A549 (cell line): ENCODE measurements at regions not wholly inside any gene's neighbourhood (a gene's known extent, or its start where the extent isn't known, plus 50 kb on each side); places are given as distances from the start of the nearest gene placed in this dataset.

Source experiments
- ATAC-seq, 2 experiments: fragments of 200-7000 bp in 1 of 2; fragments of >200 bp in 1 of 2; cut with Nextera tagmentation in 1 of 2; cut with Tn5 transposase in 1 of 2; 3 replicates each; pipeline versions ENCODE4 v1.8.0 to v1.9.1; 2018 to 2020; ENCODE audit warnings: mild to moderate bottlenecking in 1 of 2, moderate library complexity in 1 of 2
- CTCF ChIA-PET: fragments of 300-600 bp; sonication (Branson Sonifier 250); formaldehyde crosslinking; extraction: SDS; loops from one replicate; lab custom pipeline; 2021; ENCODE audit warnings: antibody characterized with exemption, inconsistent platforms; lab: Yijun Ruan, JAX
- POLR2A ChIA-PET: fragments of 350-600 bp; formaldehyde crosslinking; extraction: SDS; loops from one replicate; lab custom pipeline; 2021; ENCODE audit warnings: antibody characterized with exemption, inconsistent platforms; lab: Yijun Ruan, JAX
- DNase-seq, 2 experiments: peaks; one replicate each; pipeline versions ENCODE4 v3.0.0 to v3.0.0-alpha.2; 2011 to 2016; ENCODE audit warnings: low read depth in 1 of 2, low spot score in 1 of 2
- FAIRE-seq: peaks from 2 replicates; lab custom pipeline; 2011; peaks lifted over from hg19 to GRCh38; lab: Jason Lieb, UNC
- H3K27ac ChIP-seq, 2 experiments: fragments of >200 bp; sonication (Bioruptor Twin); formaldehyde crosslinking; 3 replicates each; pipeline ENCODE4 v1.5.1; 2016 to 2017
- H3K4me1 ChIP-seq: fragments of >200 bp; sonication (Bioruptor Twin); formaldehyde crosslinking; 3 replicates; pipeline ENCODE4 v1.6.1; 2016
- H3K4me2 ChIP-seq: fragments of >200 bp; sonication (Bioruptor Twin); formaldehyde crosslinking; 3 replicates; pipeline ENCODE4 v1.6.1; 2016
- H3K4me3 ChIP-seq: fragments of >200 bp; sonication (Bioruptor Twin); formaldehyde crosslinking; 3 replicates; pipeline ENCODE4 v1.5.1; 2016
- H3K9me3 ChIP-seq: fragments of >200 bp; sonication (Bioruptor Twin); formaldehyde crosslinking; 3 replicates; pipeline ENCODE4 v1.6.1; 2016
- CBX2 ChIP-seq: fragments of 200-600 bp; sonication (generic); IDR thresholded peaks from 2 replicates; pipeline ENCODE4 v1.6.1; 2016; ENCODE audit warnings: low read depth, mild to moderate bottlenecking, borderline replicate concordance
- CEBPB ChIP-seq, 2 experiments: fragments of >200 bp in 1 of 2; sonication (Bioruptor Twin) in 1 of 2; formaldehyde crosslinking in 1 of 2; IDR thresholded peaks; 2 replicates each; pipeline ENCODE4 v1.6.1; 2012 to 2016
- CHD2 ChIP-seq: fragments of 150-350 bp; IDR thresholded peaks from 2 replicates; pipeline ENCODE4 v1.6.1; 2014; ENCODE audit warnings: low read length; ENCODE audit not compliant: partially characterized antibody
- FOSL2 ChIP-seq, 2 experiments: fragments of 450-650 bp in 1 of 2; fragments of >200 bp in 1 of 2; sonication (Bioruptor Twin) in 1 of 2; formaldehyde crosslinking; IDR thresholded peaks; 2 replicates each; pipeline versions ENCODE4 v1.5.0 to v1.6.1; 2016 to 2020; ENCODE audit warnings: mild to moderate bottlenecking in 1 of 2, moderate library complexity in 1 of 2
- HEYL ChIP-seq: fragments of 250-450 bp; sonication (Bioruptor Pico); IDR thresholded peaks from 2 replicates; pipeline ENCODE4 v1.8.0; 2021; ENCODE audit warnings: mild to moderate bottlenecking, moderate library complexity
- HOXA7 ChIP-seq: fragments of 250-450 bp; sonication (Bioruptor Pico); IDR thresholded peaks from 2 replicates; pipeline ENCODE4 v1.5.0; 2020; ENCODE audit warnings: mild to moderate bottlenecking, moderate library complexity
- KDM1A ChIP-seq: fragments of 200-600 bp; sonication (generic); IDR thresholded peaks from 2 replicates; pipeline ENCODE4 v1.6.1; 2016; ENCODE audit warnings: low read depth, mild to moderate bottlenecking
- RARB ChIP-seq: fragments of 250-450 bp; sonication (Bioruptor Pico); IDR thresholded peaks from 2 replicates; pipeline ENCODE4 v1.8.0; 2021; ENCODE audit warnings: mild to moderate bottlenecking, moderate library complexity
- ZFP36 ChIP-seq: fragments of 450-650 bp; IDR thresholded peaks from 2 replicates; pipeline ENCODE4 v1.6.1; 2014; ENCODE audit warnings: borderline replicate concordance; ENCODE audit not compliant: partially characterized antibody
- WGBS: methylation state at CpG from one replicate; pipeline ENCODE4 v1.1.6; 2017; ENCODE audit errors: missing lambda C conversion rate; 5-methylcytosine and 5-hydroxymethylcytosine counted together
- TF ChIP-seq, protein P1 (sequence below): IDR thresholded peaks from 2 replicates; pipeline ENCODE4 v1.6.1; 2012
- TF ChIP-seq, protein P2 (sequence below): fragments of 150-350 bp; IDR thresholded peaks from 2 replicates; pipeline ENCODE4 v1.6.1; 2014; ENCODE audit warnings: low read depth, mild to moderate bottlenecking, low read length
- TF ChIP-seq, protein P3 (sequence below): fragments of >200 bp; sonication (Bioruptor Twin); formaldehyde crosslinking; IDR thresholded peaks from 3 replicates; pipeline ENCODE4 v1.6.1; 2016
- TF ChIP-seq, protein P4 (sequence below): fragments of 250-450 bp; sonication (Bioruptor Pico); IDR thresholded peaks from 2 replicates; pipeline ENCODE4 v1.5.0; 2020; ENCODE audit warnings: low read depth, mild to moderate bottlenecking, moderate library complexity
- TF ChIP-seq, protein P5 (sequence below): fragments of 250-450 bp; sonication (Bioruptor Pico); IDR thresholded peaks from 2 replicates; pipeline ENCODE4 v1.5.0; 2021; ENCODE audit warnings: mild to moderate bottlenecking, moderate library complexity, borderline replicate concordance

DNA sequence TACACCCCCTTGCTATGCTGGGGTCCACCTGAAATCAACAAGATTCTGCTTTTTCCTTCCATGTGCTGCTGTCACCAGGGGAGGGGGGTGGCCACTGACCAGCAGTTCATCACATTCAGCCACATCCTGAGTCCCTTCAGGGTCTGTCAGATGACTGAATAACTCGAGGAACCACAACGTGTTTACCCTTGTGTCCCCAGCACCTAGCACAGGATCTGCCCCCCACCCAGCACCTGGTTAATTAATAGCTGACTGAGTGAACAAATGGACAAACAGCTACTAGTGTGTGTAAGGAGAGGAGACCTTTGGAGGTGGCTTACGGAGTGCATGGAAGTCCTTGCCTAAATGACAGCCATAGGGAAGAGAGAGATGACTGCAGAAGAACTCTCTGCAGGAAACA lies 119.5 kb upstream of the NCAM1 start:
- CTCF ChIA-PET: no interaction called here
- 0% methylated on average over 3 of the region's 3 CpGs for WGBS
- FAIRE-seq: no peak
- TF ChIP-seq RARB (CRISPR knock-in tag): no peak
- TF ChIP-seq CEBPB (IDR thresholded peaks at IDR 0.05): no peak
- TF ChIP-seq CBX2: no peak
- no peak for TF ChIP-seq HEYL (CRISPR knock-in tag)
- TF ChIP-seq KDM1A: no peak
- TF ChIP-seq, all 56 proteins: peak for 0
- Histone ChIP-seq H3K4me1 (no peaks in the 10 kb centered on the region), H3K4me2 (no peak overlapping the region), H3K9me3 (no peaks in the 10 kb centered on the region), H3K4me3 (no peak overlapping the region), H3K27ac (no peak overlapping the region)
- ATAC-seq (no peak), DNase-seq (no peak)
- POLR2A ChIA-PET: no interaction called here

DNA sequence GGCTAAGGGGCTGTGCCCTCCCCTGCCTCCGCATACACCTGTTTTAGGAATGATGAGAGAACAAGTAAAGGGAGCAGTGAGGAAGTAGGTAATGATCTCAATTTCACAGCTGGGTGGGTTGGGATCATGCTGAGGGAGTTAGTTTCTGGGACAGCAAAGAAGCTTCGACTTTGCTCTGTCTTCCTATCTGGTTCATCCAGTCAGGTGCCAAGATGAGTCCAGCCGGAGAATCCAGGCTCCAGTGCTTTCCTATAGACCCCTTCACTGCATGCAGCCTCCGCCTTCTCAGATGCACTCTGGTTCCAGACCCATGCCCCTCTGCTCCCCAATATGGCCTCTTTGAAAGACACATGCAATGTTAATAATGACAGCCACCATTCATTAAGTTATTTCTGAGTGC lies 119.1 kb upstream of the NCAM1 start:
- no peak for FAIRE-seq
- no peak for TF ChIP-seq FOSL2 (IDR thresholded peaks at IDR 0.05)
- TF ChIP-seq FOSL2 (CRISPR knock-in tag; IDR thresholded peaks at IDR 0.05): no peak
- no peak for TF ChIP-seq CBX2
- TF ChIP-seq, protein P1, sequence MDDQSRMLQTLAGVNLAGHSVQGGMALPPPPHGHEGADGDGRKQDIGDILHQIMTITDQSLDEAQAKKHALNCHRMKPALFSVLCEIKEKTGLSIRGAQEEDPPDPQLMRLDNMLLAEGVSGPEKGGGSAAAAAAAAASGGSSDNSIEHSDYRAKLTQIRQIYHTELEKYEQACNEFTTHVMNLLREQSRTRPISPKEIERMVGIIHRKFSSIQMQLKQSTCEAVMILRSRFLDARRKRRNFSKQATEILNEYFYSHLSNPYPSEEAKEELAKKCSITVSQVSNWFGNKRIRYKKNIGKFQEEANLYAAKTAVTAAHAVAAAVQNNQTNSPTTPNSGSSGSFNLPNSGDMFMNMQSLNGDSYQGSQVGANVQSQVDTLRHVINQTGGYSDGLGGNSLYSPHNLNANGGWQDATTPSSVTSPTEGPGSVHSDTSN: no peak
- TF ChIP-seq, protein P2, sequence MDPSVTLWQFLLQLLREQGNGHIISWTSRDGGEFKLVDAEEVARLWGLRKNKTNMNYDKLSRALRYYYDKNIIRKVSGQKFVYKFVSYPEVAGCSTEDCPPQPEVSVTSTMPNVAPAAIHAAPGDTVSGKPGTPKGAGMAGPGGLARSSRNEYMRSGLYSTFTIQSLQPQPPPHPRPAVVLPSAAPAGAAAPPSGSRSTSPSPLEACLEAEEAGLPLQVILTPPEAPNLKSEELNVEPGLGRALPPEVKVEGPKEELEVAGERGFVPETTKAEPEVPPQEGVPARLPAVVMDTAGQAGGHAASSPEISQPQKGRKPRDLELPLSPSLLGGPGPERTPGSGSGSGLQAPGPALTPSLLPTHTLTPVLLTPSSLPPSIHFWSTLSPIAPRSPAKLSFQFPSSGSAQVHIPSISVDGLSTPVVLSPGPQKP: no peak
- TF ChIP-seq, protein P3, sequence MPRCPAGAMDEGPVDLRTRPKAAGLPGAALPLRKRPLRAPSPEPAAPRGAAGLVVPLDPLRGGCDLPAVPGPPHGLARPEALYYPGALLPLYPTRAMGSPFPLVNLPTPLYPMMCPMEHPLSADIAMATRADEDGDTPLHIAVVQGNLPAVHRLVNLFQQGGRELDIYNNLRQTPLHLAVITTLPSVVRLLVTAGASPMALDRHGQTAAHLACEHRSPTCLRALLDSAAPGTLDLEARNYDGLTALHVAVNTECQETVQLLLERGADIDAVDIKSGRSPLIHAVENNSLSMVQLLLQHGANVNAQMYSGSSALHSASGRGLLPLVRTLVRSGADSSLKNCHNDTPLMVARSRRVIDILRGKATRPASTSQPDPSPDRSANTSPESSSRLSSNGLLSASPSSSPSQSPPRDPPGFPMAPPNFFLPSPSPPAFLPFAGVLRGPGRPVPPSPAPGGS: no peak
- TF ChIP-seq CEBPB (IDR thresholded peaks at IDR 0.05): no peak
- TF ChIP-seq, protein P4, sequence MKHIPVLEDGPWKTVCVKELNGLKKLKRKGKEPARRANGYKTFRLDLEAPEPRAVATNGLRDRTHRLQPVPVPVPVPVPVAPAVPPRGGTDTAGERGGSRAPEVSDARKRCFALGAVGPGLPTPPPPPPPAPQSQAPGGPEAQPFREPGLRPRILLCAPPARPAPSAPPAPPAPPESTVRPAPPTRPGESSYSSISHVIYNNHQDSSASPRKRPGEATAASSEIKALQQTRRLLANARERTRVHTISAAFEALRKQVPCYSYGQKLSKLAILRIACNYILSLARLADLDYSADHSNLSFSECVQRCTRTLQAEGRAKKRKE (CRISPR knock-in tag): no peak
- TF ChIP-seq HOXA7: no peak
- TF ChIP-seq, protein P5, sequence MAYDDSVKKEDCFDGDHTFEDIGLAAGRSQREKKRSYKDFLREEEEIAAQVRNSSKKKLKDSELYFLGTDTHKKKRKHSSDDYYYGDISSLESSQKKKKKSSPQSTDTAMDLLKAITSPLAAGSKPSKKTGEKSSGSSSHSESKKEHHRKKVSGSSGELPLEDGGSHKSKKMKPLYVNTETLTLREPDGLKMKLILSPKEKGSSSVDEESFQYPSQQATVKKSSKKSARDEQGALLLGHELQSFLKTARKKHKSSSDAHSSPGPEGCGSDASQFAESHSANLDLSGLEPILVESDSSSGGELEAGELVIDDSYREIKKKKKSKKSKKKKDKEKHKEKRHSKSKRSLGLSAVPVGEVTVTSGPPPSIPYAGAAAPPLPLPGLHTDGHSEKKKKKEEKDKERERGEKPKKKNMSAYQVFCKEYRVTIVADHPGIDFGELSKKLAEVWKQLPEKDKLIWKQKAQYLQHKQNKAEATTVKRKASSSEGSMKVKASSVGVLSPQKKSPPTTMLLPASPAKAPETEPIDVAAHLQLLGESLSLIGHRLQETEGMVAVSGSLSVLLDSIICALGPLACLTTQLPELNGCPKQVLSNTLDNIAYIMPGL (CRISPR knock-in tag): no peak
- TF ChIP-seq ZFP36: no peak
- no peak for TF ChIP-seq CHD2
- TF ChIP-seq, all 56 proteins: peak for 0
- CTCF ChIA-PET: no interaction called here

DNA sequence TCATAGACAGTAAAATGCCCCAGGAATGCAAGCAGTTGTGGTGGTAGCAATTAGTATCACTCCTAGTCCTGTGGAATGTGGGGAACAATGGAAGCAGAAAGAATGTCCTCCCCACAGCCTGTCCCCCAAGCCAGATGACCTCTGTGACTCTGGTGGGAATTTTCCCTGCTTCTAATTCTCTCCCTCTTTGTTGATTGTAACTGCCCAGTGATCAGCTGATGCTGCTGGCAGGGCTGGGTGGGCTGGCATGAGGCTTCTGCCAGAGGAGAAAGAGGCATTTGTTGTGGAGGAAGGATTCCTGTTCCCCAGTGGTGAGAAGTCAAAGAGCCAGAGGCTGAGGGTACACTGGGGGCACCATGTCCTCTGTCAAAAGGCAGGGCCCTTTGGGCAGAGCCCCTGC lies 116.7 kb upstream of the NCAM1 start:
- H3K4me3 ChIP-seq: no peak overlapping the region
- FAIRE-seq (no peak), ATAC-seq (no peak), DNase-seq (no peak)
- no peaks in the 10 kb centered on the region for H3K9me3 ChIP-seq
- H3K4me2 ChIP-seq: no peak overlapping the region
- no peak for TF ChIP-seq KDM1A
- no peak for TF ChIP-seq RARB (CRISPR knock-in tag)
- CTCF ChIA-PET: interaction anchor here (1.0 kb wide), 1 partner anchor 10 kb away, joined by 3 read pairs; no protein-coding TSS in a partner anchor
- H3K4me1 ChIP-seq: no peaks in the 10 kb centered on the region
- no peak overlapping the region for H3K27ac ChIP-seq
- POLR2A ChIA-PET: no interaction called here

More for the DNA sequence above, 119.1 kb upstream of the NCAM1 start:
- no peaks in the 10 kb centered on the region for H3K4me1 ChIP-seq
- DNase-seq (no peak), ATAC-seq (no peak)
- no peaks in the 10 kb centered on the region for H3K9me3 ChIP-seq
- no peak overlapping the region for H3K4me3 ChIP-seq
- no peak overlapping the region for H3K27ac ChIP-seq
- POLR2A ChIA-PET: no interaction called here
- H3K4me2 ChIP-seq: no peak overlapping the region
- WGBS: 34% methylated on average over 4 of the region's 4 CpGs
